Stimulated activated CD4-positive, alpha-beta T cell treated with anti-CD3 and anti-CD28 coated beads, Interleukin-2, amount 100 ng/mL, for 4 hours (primary cell): ENCODE measurements at regions not wholly inside any gene's neighbourhood (a gene's known extent, or its start where the extent isn't known, plus 50 kb on each side); places are given as distances from the start of the nearest gene placed in this dataset.
"Not testable (repeated sequence)": the region's sequence is repeated elsewhere in the genome, so short reads cannot be mapped to it uniquely, and the experiment has no call there.

Source experiments
- DNase-seq: peaks from one replicate; pipeline ENCODE4 v3.0.0-alpha.2; 2020; ENCODE audit warnings: low read depth

DNA sequence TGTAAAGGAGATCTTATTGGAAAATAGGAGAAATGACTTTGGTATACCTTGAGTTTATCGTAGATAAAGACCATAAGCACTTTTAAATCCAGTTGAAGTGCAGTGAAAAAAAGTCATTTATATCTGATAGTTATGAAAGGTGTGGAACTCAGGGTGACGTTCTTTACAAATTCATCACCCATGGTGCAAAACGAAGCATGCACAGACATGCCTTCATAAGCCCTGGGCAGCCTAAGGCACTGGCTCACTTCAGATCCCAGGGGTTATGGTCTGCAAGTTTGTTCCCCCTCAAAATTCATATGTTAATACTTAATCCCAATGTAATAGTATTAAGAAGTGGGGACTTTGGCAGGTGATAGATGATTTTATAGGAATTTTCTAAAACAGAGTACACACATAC is 1216.4 kb upstream of the USP15 start:
- no peak for DNase-seq

DNA sequence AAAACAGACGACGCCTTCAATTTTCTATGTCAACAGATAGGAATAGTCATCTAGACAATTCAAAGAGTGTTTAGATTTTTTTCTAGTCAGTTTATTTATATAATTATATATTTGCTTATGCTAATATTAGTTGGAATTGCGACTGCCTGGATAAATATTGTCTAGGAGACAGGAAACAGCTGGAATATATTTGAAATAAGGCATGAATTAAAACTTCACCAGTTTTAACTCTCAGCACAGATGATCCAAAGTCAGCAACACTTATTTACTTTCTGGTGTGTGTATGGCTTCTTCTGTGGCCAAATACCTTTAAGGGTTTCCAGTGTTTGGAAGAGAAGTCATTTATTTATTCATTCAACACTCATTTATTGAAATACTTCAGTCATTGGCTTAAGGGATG is 1215.4 kb upstream of the USP15 start:
- DNase-seq: no peak

- DNase-seq: no peak
Observed at GRCh38 chr12:61070640-61071414, 1189.4 kb upstream of the USP15 start.

DNA sequence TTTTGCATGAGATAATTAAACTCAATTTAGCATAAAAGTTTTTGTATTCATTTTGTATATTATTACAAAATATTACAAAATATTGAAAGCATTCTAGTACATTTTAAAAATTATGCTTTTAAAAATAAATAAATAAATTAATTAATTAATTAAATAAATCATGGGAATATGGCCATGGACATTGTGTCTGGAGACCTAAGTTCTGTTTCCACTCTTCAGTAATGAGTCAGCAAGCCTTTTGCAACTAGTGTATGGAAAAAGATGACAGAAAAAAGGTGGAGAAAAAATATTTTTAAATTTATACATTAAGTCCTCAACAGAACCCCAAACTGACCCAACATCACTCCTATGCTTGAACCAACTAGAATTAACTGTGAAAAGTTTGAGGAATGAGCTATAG is 1187.5 kb upstream of the USP15 start:
- DNase-seq: no peak

- DNase-seq: no peak
Observed at GRCh38 chr12:61095111-61095510, 1165.1 kb upstream of the USP15 start.

- no peak for DNase-seq
Observed at GRCh38 chr12:61098031-61098580, 1162.1 kb upstream of the USP15 start.

GRCh38 chr12:61107118-61107517 is 1153.1 kb upstream of the USP15 start:
- no peak for DNase-seq

DNA sequence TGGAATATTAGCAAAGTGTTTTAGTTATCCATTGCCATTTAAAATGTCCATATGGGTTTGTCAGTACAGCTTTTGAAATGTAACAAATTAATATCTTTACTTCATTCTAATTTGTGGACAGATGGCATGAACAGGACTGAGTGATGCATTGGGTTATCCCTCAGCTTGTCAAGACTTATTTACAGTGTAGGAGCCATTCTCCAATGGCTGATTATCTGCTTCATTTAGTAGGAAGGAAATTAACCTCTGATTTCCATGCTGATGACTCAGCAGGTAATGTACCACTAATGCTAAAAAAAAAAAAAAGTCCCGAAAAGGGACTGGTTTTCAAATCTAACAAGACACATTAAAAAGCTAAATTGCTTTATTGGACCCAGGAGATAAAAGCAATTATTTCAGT is 1149.0 kb upstream of the USP15 start:
- no peak for DNase-seq

- no peak for DNase-seq
Observed at GRCh38 chr12:61137677-61138414, 1122.4 kb upstream of the USP15 start.

- DNase-seq: no peak
Observed at GRCh38 chr12:61138415-61138759, 1121.8 kb upstream of the USP15 start.

DNA sequence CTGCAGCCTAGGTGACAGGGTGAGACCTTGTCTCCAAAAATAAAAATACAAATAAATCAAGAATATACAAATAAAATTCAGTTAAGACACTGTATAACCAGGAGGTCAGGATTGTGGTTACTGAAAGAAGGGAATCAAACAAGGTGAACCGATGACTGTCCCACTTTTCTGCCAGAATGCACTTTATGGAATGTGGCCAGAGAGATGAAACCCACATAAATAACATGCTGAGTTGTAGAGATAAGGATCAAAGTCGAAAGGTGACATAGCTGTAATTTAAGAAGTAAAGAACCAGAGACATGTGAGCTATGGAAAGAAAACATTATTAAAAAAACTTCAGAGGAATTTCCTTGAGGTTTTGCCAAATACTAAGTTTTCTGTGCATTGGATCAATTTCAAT is 1098.2 kb upstream of the USP15 start:
- no peak for DNase-seq

DNA sequence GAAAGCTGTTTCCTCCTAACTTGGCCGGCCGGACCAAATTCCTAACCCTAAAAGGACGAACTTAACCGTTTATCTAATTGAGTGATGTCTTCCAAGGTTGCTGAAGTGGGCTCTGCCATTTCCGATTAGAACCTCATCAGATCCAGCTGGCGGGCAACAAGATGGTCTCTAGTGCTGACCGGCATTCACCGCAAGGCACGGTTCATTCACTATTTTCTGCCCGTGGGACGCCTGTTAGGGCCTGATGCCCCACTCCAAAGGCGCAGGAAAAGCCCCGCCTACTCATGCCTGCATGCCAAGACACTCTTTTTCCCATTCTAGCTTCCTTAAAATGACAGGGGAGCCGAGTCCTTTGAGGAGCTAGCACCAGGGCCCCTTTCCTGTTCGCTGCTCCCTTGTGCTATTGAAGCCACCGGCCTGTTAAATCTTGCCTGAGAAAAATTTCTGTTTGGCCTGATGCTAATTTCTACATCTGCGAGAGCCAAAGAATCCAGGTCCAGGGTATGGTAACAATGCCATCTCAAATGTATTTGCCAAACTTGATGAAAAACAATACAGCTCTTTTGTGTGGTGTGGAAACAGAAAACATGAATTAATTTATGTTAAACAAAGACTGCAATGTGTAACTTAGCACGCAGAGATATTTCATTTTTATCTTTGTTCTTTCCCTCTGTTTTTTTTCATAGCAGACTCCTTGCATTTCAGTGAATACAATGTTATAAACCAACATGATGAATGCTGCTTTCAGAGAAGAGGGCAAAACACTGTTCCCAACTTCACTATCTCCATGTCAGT is 1071.2 kb upstream of the USP15 start:
- DNase-seq: no peak

DNA sequence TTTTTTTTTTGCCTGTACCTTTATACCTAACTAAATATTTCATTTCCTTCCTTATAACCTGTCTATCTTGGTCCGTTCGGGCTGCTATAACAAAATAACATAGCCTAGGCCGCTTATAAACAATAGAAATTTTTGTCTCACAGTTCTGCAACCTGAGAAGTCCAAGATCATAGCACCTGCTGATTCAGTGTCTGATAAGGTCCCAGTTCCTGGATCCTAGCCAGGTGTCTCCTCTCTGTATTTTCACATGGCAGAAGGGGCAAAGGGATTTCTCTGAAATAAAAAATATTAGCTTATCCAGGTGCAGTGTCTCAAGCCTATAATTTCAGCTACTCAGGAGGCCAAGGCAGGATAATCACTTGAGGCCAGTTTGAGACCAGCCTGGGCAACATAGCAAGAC is 1046.6 kb upstream of the USP15 start:
- DNase-seq: no peak

DNA sequence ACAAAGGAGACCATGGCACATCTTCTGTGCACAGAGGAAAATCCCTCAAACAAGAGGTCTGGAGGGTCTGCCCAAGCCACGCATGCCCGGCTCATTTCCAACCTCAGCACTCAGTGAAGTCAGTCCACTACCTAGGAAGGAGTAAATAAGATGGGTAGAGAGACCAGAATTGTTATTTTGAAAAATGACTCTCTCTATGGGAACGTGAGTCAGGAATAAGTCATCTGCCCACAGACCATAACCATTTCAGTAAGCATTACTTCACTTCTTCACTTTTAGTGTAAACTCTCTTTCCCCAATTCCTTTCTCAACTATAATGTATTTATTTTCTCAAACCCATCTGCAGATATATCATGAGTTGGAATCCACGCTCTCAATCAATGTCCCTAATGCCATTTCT is 1039.9 kb upstream of the USP15 start:
- no peak for DNase-seq

- DNase-seq: no peak
Observed at GRCh38 chr12:61232040-61232439, 1028.2 kb upstream of the USP15 start.

DNA sequence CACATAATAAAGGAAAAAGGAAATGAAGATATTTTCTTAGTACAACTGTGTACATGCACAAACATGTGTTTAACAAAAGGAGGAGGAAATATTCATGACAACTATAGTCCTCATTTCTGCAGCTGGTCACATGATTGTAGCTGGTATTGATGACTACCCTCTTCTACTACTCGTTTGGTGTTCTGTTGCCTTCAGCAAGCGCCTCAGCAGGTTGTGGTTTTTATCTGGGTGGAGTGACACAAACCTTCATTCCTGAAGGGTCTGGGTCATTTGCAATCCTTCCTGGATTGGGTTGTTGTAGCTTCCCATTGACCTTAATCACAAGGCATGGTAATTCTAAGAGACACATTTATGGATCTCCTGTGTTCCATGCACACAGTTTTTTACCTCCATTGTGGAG is 1009.9 kb upstream of the USP15 start:
- no peak for DNase-seq

GRCh38 chr12:61251076-61251475 is 1009.1 kb upstream of the USP15 start:
- no peak for DNase-seq

DNA sequence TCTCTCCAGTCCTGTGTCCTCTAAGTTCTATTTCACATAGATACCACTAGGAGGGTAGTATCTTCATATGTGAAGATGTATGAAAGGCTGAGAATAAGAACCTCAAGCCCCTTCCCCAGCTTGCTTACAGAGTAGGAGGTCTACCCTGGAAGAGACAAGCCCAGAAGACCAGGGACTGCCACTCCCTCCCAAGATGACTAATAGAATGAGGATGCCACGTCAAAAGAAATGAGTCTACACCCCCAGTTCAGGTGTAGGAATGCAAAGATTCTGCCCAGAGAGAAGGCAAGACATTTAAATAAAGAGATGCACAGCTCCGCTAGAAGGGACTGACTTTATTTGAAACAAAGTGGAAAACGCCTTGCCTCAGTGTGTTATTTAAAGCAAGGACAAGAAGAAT is 1006.0 kb upstream of the USP15 start:
- no peak for DNase-seq

GRCh38 chr12:61264294-61264693 is 995.9 kb upstream of the USP15 start:
- DNase-seq: not testable (repeated sequence)

DNA sequence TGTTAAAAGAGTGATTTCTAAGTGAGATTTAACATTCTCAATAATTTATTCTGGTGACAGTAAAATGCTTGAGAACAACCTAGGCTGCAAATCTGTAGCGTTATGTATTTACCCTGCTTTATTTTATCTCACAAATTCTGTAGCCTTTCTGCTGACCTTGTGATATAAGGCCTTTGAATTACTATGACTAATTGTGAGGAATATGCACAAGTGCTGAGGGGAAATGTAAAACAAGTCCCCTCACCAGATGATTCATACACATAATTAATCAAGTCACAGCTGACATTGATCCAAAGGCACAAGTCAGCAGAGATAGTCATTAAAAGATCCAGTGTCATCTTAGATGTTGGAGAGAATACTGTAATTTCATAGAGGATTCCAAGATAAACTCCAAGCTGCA is 992.7 kb upstream of the USP15 start:
- DNase-seq: no peak

- DNase-seq: no peak
Observed at GRCh38 chr12:61272441-61272840, 987.8 kb upstream of the USP15 start.

DNA sequence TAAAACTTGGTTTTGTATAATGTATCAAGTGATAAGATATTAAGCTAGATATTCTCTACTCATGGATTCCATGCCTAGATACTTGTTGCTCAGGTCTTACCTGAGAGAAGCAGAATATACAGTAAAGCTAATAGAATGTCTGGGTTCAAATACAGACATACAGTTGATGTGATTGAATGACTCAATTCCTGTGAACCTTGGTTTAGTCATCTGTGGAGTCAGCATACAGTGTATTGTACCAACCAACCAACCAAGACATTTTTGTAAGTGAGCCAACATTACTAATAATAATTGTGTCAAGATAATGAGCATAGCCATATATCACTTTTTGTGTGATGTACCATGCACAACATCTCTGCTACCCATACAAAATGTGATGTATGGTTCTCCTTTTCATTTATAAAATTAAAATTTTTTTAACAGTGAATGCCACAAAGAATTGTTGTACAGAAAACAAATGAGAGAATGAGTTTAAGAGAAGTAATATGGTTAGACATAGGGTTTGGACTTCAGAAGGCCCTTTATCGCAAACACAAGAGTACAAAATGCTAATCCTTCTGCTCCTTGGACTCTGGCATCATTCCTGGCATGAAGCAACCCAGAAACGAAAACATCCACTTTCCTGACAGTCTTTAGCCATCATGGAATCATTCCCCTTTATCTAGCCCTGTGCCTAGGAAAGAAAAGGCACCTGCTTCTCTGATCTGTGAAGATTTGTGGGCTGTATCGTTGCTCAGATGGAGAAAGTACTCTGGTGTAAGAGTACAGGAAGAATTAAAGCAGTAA is 977.2 kb upstream of the USP15 start:
- no peak for DNase-seq
